Smooth muscle cell (in vitro differentiated cells): ENCODE measurements at regions not wholly inside any gene's neighbourhood (a gene's known extent, or its start where the extent isn't known, plus 50 kb on each side); places are given as distances from the start of the nearest gene placed in this dataset.
A peak's percentile ranks its signal among the peaks of the same experiment; 100 is the strongest.

Experiments
- DNase-seq: peaks from one replicate; lab custom pipeline; 2025; ENCODE audit not compliant: unreplicated experiment; lab: John Stamatoyannopoulos, UW
- H2AFZ ChIP-seq: fragments of 200-600 bp; sonication (generic); 2 replicates; pipeline ENCODE4 v1.6.0; 2016; ENCODE audit warnings: antibody characterized with exemption, low read depth, mild to moderate bottlenecking
- H3F3A ChIP-seq: fragments of 200-600 bp; sonication (generic); 2 replicates; pipeline ENCODE4 v1.6.0; 2017; ENCODE audit warnings: antibody characterized with exemption, low read depth
- H3K27ac ChIP-seq: fragments of 200-600 bp; sonication (generic); 2 replicates; pipeline ENCODE4 v1.5.1; 2016; ENCODE audit warnings: low read depth, mild to moderate bottlenecking
- H3K27me3 ChIP-seq: fragments of 200-600 bp; sonication (generic); 2 replicates; pipeline ENCODE4 v1.6.1; 2016; ENCODE audit warnings: low read depth, mild to moderate bottlenecking
- H3K36me3 ChIP-seq: fragments of 200-600 bp; sonication (generic); 2 replicates; pipeline ENCODE4 v1.5.1; 2016; ENCODE audit warnings: low read depth
- H3K4me1 ChIP-seq: fragments of 200-600 bp; sonication (generic); 2 replicates; pipeline ENCODE4 v1.5.1; 2016; ENCODE audit warnings: low read depth
- H3K4me2 ChIP-seq: fragments of 200-600 bp; sonication (generic); 2 replicates; pipeline ENCODE4 v1.6.0; 2016; ENCODE audit warnings: mild to moderate bottlenecking
- H3K4me3 ChIP-seq: fragments of 200-600 bp; sonication (generic); 2 replicates; pipeline ENCODE4 v1.5.1; 2016; ENCODE audit warnings: mild to moderate bottlenecking
- H3K79me2 ChIP-seq: fragments of 200-600 bp; sonication (generic); 2 replicates; pipeline ENCODE4 v1.6.0; 2016; ENCODE audit warnings: low read depth, mild to moderate bottlenecking
- H3K9ac ChIP-seq: fragments of 200-600 bp; sonication (generic); 2 replicates; pipeline ENCODE4 v1.6.0; 2016; ENCODE audit warnings: low read depth
- H3K9me3 ChIP-seq: fragments of 200-600 bp; sonication (generic); replicated peaks from 2 replicates; pipeline ENCODE4 v1.5.1; 2016; ENCODE audit warnings: low read depth
- H4K20me1 ChIP-seq: fragments of 200-600 bp; sonication (generic); 2 replicates; pipeline ENCODE4 v1.6.0; 2016; ENCODE audit warnings: low read depth
- CTCF ChIP-seq: fragments of 200-600 bp; sonication (generic); IDR thresholded peaks from 2 replicates; pipeline ENCODE4 v1.5.1; 2017; ENCODE audit warnings: borderline replicate concordance, mild to moderate bottlenecking, antibody characterized with exemption; ENCODE audit not compliant: insufficient read depth, poor library complexity, severe bottlenecking
- WGBS: methylation state at CpG from one replicate; pipeline ENCODE4 v1.1.7; 2016; ENCODE audit warnings: low lambda C conversion rate; 5-methylcytosine and 5-hydroxymethylcytosine counted together

GRCh38 chr9:24385077-24385476 lies 160.6 kb downstream of the IZUMO3 start:
- H3K27ac ChIP-seq, result no peak overlapping the region
- no peak overlapping the region for H2AFZ ChIP-seq
- H3K4me3 ChIP-seq, result no peak overlapping the region
- H3F3A ChIP-seq, result no peaks in the 10 kb centered on the region
- no peaks in the 10 kb centered on the region for H3K4me1 ChIP-seq
- H3K27me3 ChIP-seq, result no peaks in the 10 kb centered on the region
- no peaks in the 10 kb centered on the region for H4K20me1 ChIP-seq
- H3K79me2 ChIP-seq, result no peaks in the 10 kb centered on the region
- no peak for TF ChIP-seq CTCF
- H3K36me3 ChIP-seq, result no peaks in the 10 kb centered on the region
- DNase-seq, result no peak
- no peak overlapping the region for H3K9ac ChIP-seq
- H3K4me2 ChIP-seq, result no peak overlapping the region
- H3K9me3 ChIP-seq, result no peaks in the 10 kb centered on the region
- 79% methylated on average over 2 of the region's 2 CpGs for WGBS

DNA sequence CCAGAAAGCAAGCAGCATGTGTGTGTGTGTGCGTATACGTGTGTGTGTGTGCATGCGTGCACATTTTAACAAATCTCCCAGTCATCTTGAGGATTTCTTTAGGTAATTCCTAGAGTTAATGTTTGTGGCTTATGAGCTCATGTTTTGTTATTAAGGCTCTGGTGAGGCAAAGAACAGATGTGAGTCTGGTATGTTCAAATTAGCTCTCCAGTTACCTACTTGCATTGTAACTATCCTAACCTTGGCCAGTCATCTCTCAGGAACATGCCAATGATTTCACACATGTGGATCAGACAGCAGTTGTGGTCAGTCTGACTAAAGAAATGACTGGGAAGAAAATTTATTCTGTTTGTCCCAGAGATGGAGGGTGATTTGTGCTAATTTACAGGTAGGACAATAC lies 163.1 kb downstream of the IZUMO3 start:
- Histone ChIP-seq H4K20me1 (no peaks in the 10 kb centered on the region), H3K4me1 (no peaks in the 10 kb centered on the region), H3K27me3 (no peaks in the 10 kb centered on the region), H3K27ac (peak overlapping the region; percentile 46), H3K36me3 (no peaks in the 10 kb centered on the region), H3K4me3 (no peak overlapping the region), H3K9ac (no peak overlapping the region), H3K79me2 (no peaks in the 10 kb centered on the region), H3K4me2 (no peak overlapping the region), H3K9me3 (no peaks in the 10 kb centered on the region), H2AFZ (no peak overlapping the region), H3F3A (no peaks in the 10 kb centered on the region)
- no peak for DNase-seq
- WGBS, result 79% methylated on average over 3 of the region's 3 CpGs
- no peak for TF ChIP-seq CTCF

DNA sequence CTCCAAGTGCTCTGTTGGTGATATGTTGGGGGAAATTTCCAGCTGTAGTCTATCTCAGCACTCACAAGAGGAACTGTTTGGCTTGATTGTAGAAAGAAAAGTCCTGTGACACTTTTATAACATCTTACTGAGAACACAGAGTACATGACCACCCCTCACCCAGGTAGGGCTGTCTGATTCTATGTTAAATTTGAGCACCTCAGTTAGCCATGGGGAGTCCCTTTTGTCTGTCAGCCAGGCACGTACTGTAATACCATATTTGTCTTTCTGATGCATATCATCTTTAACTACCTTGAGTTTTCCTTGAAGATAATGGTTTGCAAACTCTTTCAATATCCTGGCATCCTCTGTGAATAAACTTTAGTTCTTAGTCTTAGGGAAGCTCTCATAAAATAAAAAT lies 164.5 kb downstream of the IZUMO3 start:
- TF ChIP-seq CTCF, result no peak
- no peaks in the 10 kb centered on the region for H3F3A ChIP-seq
- H4K20me1 ChIP-seq, result no peaks in the 10 kb centered on the region

DNA sequence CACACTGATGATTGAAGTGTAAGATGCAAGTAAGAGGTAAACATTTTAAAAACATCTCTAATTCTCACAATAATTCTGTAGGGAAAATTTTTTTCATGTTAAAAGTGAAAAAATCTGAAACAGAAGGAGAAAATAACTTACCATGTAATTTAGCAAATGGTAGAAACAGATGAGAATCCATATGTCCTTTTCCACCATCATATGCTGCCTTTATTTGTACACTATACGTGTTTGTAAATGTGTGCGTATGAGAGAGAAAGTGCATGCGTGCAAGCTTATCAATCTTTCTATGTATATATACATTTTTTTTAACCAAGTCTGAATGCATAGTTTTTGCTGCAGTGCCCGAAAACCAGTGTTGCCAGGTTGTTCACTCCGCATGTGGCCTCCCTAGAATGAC lies 186.7 kb downstream of the IZUMO3 start:
- H3K4me1 ChIP-seq, result no peaks in the 10 kb centered on the region
- no peak for TF ChIP-seq CTCF
- H3K36me3 ChIP-seq, result no peaks in the 10 kb centered on the region
- H3K27me3 ChIP-seq, result no peaks in the 10 kb centered on the region
- H3K79me2 ChIP-seq, result no peaks in the 10 kb centered on the region
- peaks cover 2% of the 10 kb centered on the region for H3K9me3 ChIP-seq
- no peak overlapping the region for H3K27ac ChIP-seq
- 94% methylated on average over 5 of the region's 5 CpGs for WGBS
- no peak overlapping the region for H3K4me3 ChIP-seq
- H3K4me2 ChIP-seq, result no peak overlapping the region
- no peak overlapping the region for H3K9ac ChIP-seq
- H3F3A ChIP-seq, result no peaks in the 10 kb centered on the region
- no peak overlapping the region for H2AFZ ChIP-seq
- DNase-seq, result no peak
- H4K20me1 ChIP-seq, result no peaks in the 10 kb centered on the region

More for the DNA sequence above, 164.5 kb downstream of the IZUMO3 start:
- H3K9me3 ChIP-seq, result no peaks in the 10 kb centered on the region
- H3K27me3 ChIP-seq, result no peaks in the 10 kb centered on the region
- no peak overlapping the region for H2AFZ ChIP-seq
- no peaks in the 10 kb centered on the region for H3K79me2 ChIP-seq
- no peak overlapping the region for H3K27ac ChIP-seq
- no peak overlapping the region for H3K4me3 ChIP-seq
- no peak for DNase-seq
- no peaks in the 10 kb centered on the region for H3K4me1 ChIP-seq
- no peak overlapping the region for H3K4me2 ChIP-seq
- no peaks in the 10 kb centered on the region for H3K36me3 ChIP-seq
- no peak overlapping the region for H3K9ac ChIP-seq
- 63% methylated on average over 1 of the region's 1 CpG for WGBS
